M059J (cell line): ENCODE measurements at regions not wholly inside any gene's neighbourhood (a gene's known extent, or its start where the extent isn't known, plus 50 kb on each side); places are given as distances from the start of the nearest gene placed in this dataset.
A peak's percentile ranks its signal among the peaks of the same experiment; 100 is the strongest.

Source experiments
- DNase-seq: peaks from one replicate; pipeline ENCODE4 v3.0.0-alpha.2; 2012; ENCODE audit warnings: low read depth

DNA sequence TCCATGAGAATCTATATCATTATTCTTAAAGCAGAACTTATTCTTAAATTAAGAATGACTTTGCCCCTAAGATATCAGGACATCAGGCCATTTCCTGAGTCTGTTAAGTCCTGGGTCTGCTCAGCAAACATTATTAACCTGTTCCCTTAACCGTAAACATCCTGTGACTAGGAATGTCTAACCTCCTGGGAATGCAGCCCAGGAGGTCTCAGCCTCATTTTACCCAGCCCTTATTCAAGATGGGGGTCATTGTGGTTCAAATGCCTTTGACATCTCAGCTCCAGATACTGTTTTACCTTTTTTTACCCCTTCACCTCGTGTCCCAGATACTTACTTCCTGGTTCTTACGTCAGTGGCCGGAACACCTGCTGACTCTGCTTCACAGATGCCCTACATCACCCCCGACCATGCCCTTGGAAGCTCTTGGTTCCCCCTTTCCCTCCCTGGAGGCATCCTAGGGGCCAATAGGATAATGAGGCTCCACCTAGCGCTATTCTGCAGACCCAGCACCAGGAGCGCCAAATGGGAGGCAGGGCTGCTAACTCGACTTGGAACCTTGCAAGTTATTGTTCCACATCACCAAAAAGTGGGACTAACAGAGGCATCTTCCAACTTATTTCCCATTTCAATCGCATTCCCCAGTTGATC, 182.5 kb downstream of the MED10 start:
- no peak for DNase-seq

DNA sequence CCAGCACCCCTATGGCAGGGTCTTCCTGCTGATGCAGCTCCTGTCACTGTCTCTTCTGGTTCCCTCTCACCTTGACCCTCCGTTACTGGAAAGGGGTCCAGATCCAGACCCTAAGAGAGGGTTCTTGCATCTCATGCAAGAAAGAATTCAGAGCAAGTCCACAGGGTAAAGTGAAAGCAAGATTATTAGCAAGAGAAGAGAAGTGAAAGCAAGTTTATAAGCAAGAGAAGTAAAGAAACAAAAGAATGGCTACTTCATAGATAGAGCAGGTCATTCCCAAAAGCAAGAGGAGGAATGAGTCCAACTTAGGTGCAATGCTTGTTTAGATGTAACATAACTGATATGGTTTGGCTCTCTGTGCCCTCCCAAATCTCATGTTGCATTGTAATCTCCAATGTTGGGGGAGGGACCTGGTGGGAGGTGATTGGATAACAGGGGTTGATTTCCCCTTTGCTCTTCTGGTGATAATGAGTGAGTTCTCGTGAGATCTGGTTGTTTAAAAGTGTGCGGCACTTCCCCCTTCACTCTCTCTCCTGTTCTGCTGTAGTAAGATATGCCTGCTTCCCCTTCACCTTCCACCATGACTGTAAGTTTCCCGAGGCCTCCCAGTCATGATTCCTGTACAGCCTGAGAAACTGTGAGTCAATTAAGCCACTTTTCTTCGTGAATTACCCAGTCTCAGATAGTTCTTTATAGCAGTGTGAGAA, 183.3 kb downstream of the MED10 start:
- DNase-seq = no peak

GRCh38 chr5:6194261-6194875, 184.0 kb downstream of the MED10 start:
- DNase-seq = no peak

DNA sequence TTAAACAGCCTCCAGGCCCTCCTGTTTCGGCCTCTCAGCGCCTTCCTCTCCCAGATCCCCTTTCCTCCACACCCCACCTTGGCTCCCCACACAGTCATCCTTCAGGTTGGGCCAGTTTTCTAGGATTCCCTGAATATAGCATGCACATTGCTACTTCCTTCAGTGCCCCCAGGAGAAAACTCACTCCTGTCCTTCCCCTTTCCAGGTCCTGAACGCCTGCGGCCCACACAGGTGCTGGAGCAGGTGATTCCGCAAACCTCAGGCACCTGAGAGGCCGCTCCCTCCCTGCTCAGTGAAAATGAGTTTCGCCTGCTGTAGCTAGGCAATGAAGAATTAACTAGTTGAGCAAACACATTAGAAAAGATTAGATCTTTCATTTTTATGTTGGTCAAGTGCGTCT, 185.0 kb downstream of the MED10 start:
- DNase-seq = no peak

DNA sequence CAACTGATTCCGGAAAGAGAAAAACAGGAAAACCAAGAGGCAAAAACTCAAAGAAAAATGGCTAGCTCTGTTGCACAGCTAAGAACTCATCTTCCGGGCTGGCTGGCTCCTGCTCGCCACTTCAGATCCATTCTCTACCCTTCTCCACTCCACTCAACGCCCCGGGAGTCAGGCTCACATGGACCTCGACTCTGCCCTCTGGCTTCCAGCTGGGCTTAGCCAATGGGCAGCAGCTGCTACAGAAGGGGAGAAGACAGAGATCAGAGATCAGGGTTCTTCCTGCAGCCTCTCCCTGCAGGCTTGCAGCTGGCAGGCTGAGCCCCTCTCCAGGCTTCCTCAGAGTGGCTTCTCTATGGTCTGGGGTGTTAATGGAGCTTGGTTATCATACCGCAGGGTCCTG, 187.5 kb downstream of the MED10 start:
- DNase-seq = no peak

DNA sequence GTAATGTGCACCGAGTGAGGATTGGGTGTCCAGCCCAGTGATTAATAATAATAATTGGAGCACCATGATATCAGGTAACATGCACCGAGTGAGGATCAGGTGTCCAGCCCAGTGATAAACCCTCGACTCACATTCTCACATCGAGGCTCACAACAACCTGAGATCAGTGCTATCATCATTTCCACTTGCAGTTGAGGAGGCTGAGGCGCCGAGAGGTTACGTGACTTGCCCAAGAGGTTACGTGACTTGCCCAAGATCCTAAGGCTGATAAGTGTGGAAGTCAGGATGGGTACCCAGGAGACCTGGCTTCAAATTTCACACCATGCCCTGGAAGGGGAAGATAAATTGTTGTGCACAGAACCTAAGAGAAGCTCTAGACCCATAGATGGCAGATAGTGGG, 189.4 kb downstream of the MED10 start:
- no peak for DNase-seq

- no peak for DNase-seq
These were observed 190.0 kb downstream of the MED10 start for GRCh38 chr5:6188344-6188743.

DNA sequence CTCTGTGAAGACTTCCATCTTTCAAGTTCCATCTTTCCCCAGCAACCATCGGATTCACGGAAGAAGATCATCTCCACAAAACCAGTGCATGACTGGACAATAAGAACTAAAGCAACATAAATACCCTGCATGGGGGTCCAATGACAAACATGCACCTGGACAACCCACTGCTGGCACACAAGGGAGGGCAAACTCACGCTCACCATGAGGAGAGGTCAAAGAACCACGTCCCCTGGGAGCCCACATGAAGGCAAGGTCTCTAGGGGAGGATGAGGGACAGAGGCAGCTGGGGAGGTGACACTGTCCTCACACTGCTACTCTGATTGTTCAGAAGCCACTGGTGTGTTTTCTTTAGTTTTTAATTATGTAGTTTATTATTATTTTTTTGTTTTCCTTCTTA, 190.8 kb downstream of the MED10 start:
- DNase-seq = no peak

DNA sequence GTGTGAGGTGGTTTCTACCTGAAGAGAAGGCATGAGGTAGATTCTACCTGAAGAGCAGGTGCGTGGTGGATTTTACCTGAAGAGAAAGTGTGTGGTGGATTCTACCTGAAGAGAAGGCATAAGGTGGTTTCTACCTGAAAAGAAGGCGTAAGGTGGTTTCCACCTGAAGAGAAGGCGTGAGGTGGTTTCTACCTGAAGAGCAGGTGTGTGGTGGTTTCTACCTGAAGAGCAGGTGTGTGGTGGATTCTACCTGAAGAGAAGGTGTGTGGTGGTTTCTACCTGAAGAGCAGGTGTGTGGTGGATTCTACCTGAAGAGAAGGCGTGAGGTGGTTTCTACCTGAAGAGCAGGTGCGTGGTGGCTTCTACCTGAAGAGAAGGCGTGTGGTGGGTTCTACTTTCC, 192.8 kb downstream of the MED10 start:
- DNase-seq = no peak

DNA sequence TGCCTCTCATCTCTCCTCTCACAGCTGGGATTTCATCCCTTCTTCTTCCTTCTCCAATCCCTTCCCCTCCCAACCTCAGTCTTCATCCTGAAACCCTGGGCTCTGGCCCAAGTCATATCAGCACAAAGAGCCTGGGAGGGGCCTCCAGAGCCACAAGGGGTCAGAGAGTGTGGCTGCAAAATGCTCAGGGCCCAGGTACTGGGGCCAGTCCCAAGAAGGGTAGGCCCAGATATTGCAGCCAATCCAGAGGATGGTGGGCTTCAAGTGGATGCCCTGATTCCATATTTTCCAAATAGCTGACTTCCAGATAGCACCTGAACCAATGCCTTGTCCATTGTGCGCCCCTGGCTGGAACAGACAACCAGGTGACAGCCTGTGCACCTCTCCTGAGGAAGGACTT, 193.9 kb downstream of the MED10 start:
- no peak for DNase-seq

- peak; percentile 12 for DNase-seq
These were observed 194.7 kb downstream of the MED10 start for GRCh38 chr5:6183391-6184390.

GRCh38 chr5:6182271-6182815, 196.0 kb downstream of the MED10 start:
- DNase-seq = no peak

DNA sequence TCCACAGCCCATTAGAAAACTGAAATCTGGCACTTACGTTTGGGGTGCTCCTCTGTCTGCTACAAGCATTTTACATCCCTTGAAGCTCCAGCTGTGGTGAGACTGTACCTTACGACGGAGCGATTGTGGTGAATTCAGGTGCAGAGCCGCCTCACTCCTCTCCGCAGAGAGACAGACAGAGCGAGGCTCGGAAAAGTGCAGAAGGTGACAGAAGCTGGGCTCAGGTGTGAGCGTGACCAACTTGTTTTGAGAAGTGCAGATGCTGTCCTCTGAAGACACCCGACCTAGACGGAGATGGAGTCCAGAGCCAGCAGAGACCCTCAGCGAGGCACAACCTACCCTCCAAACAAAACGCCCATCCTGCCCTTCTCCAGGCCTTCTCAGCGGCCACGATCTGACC, 196.5 kb downstream of the MED10 start:
- DNase-seq = no peak

DNA sequence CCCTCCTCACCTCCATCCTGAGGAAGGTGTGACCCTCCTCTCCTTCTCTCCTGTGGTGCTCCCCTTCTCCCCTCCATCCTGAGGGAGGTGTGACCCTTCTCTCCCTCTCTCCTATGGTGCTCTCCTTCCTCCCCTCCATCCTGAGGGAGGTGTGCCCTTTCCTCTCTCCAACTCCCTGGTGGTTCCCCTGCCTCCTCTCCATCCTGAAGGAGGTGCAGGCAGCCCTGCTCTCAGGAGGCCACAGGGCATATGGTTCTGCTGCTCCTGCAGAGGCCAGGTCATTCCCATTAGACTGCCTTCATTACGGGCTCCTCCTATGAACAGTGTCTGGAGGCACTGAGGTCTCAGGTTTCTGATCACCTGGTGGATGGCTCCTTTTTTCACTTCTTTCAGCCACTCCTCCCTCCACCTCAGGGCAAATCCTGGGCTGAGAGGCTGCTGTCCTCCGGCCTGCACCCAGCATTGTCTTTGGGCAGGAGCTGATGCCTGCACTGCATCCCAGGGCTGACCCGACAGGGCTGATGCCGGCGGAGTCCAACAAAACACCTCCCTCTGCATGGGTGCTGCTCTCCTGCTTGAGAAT, 197.1 kb downstream of the MED10 start:
- DNase-seq = no peak

- DNase-seq = no peak
These were observed 198.0 kb downstream of the MED10 start for GRCh38 chr5:6180231-6180872.

- no peak for DNase-seq
These were observed 199.4 kb downstream of the MED10 start for GRCh38 chr5:6178846-6179532.

GRCh38 chr5:6177926-6178325, 200.4 kb downstream of the MED10 start:
- no peak for DNase-seq

GRCh38 chr5:6176102-6176693, 202.1 kb downstream of the MED10 start:
- no peak for DNase-seq

- no peak for DNase-seq
These were observed 203.0 kb downstream of the MED10 start for GRCh38 chr5:6175172-6175854.
